ENCODE measurements at regions not wholly inside any gene's neighbourhood (a gene's known extent, or its start where the extent isn't known, plus 50 kb on each side); places are given as distances from the start of the nearest gene placed in this dataset.
A peak's percentile ranks its signal among the peaks of the same experiment; 100 is the strongest.

DNA sequence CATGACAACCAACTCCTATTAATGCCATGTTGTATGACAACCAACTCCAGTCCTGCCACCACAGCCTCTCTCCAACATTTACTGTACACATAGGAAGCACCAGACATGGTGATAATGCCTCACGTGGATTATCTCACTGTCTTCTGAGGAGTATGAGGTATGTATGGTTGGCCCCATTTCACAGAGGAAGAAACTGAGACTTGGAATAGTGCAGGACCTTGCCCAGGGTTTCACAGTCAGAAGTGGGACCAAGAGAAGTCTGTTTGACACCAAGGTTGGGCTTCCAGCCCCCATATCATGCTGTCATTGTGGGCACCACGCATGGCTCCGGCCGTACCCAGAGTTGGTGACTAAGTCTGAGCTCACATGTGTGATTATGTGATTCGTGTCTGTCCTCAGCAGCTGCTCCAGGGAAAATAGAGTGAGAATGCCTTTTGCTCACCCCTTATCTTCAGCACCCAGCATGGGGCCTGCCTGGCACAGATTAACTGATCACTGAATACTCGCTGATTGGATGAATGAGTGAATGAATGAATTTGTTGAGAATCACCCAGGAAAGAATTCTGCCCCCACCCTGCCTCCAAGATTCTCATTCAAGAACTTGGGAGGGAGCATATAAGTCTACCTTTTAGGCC lies 204.1 kb upstream of the NLRP1 start:
- peak; percentile 67 for DNase-seq

DNA sequence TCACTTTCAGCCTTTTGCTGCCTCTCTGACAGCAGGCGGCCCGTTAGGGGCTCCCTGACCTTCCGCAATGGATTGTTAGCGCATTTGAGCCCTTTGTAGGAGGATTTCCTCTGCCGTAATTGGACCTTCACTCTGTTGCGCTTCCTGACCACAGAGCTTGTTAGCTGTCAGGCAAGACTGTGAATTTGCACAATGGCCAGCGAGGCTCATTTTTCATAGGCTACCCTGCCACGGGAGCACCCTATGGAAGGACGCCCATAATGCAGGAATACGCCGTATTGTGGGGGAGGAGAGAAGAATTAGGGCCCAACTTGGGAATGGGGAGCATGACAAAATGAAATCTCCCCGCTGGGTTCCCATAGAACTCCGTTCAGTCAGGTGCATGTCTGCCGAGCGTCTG lies 205.2 kb upstream of the NLRP1 start:
- DNase-seq, result no peak

DNA sequence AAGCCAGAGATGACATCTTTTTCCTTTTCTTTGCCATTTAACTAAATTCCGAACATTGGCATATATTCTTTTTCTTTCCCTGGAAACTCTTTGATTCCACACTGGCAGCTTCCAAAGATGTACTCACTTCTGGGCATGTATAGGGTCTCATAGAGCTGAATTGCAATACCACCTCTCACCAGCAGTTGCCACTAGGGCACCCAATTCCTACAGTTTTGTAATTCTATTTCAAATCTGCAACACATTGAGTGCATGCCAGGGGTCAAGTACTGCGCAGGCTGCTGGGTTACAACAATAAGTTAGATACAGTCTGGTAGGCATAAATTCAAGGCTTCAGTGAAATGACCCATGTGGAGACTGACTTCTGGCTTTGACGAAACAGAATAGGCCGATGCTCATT lies 208.8 kb upstream of the NLRP1 start:
- DNase-seq, result no peak

DNA sequence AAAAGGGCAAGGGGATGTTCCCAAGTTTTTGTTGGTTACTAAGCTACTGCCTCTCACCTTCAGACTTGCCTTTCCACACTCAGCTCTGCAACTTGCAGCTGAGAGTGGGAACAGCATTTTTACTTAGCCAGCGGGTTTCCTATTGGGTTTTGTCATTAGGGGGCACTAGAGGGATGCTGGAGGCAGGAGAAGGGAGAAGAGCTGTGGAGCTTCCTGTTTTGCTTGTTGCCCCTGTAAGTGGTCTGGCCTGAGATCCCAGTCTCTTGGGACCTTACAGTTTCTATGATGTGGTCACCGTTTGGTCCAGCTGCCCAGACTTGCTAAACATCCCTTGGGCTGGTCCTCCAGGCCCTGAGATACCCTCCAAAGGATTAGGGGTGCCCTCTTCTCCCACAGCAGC lies 209.6 kb upstream of the NLRP1 start:
- no peak for DNase-seq

DNA sequence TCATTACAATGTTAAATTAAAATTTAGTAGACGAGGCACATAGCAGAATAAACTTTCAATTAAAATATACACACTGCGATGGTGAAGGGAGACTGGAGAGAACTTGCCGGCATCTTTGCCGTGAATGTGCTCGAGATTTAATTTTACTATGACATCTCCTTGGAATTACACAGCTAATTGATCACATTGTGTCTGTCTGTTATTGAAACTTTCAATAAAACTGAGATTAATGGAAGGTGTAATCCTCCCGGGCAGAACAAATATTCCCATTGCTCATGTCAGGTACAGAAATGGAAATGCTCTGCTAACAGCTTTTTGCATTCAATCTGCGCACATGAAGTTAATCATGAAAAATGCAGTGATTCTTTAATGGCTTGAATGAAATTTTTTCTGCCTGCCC lies 210.1 kb upstream of the NLRP1 start:
- DNase-seq, result no peak

DNA sequence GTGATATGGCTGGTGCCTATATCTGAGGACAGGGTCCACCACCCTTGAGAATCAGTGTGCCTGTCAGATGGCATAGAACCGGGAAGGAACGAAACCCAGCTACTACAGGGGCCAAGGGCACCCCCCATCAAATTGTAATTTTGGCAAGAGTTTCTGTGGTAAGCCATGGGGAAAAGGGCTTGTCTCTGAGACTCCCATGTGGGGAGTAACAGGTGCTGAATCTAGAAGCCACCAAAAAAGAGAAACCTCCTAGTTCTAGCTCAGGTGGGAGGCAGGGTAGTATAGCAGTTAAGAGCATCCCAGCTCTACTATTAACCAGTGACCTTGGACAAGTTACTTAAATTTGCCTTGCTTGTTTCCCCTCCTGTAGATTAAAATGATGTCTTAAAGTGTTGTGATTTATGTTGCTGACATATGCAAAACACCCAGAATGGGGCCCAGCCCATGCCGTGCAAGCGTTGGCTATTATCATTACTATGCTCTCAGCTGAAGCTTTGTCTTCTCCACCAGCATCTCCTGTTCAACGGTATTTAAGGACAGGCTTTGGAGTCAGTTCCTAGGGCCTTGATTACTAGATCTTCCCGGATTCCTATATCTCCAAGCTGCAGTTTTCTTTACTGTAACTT lies 210.7 kb upstream of the NLRP1 start:
- DNase-seq, result no peak

DNA sequence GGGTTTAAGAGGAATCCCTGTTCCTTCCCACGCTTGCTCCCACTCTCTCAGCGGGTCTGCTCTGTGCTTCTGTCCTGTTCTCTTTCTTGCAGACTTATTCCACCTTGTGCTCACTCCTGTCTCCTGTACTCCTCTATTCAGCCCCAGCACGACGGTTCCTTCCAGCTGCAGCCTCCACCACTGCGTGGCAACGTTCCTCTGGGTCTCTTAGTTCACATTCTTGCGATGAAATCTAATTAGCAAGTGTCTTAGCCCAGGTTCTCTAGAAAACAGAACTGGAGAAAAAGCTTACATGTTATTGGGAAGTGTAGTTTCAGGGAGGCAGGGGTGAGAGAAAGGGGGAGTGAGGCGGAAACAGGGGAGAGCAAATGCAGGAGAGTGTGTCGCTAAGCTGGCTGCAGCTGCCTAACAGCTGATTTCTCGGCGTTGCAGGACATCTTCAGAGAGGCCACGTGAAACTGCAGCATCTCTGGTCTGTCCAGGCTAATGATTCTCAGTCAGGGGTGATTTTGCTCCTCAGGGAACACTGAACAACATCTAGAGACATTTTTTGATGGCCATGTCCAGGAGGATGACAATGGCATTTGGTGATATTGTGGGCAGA lies 213.2 kb upstream of the NLRP1 start:
- no peak for DNase-seq

DNA sequence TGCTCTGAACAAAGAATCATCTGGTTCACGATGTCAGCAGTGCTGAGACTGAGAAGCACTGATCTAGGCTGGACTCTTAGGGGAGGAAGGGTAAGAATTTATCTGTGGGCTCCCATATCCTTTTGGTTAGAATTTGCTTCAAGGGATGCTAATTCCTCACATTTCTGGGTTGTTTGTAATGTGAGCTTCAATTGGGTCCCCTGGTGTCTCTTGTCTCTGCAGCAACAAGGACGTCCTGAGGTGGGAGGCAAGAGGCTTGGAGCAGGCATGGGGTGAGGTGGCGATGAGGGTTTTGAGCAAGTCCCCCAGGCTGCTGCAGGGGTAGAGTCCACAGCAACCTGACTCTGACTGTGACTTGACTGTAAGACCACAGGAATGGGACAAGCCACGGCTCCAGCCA lies 213.8 kb upstream of the NLRP1 start:
- DNase-seq, result no peak

DNA sequence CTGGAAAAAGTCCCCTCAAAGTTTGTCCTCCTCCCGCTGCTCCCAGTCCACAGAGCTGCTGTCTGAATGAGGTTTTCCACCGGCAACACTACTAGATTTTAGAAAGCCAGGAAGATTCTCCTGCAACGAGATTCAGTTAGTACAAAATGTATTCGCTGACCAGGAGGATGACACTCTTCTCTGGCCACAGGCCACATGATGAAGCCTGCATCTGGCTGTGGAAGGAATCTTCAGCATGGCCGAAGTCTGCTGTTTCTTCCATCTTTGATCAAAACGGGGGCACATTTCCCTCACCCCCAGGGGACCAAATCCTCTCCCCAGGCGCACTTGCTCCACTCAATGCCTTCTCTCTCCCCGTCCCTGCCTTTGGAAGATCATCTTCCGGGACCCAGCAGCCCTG lies 215.8 kb upstream of the NLRP1 start:
- no peak for DNase-seq

DNA sequence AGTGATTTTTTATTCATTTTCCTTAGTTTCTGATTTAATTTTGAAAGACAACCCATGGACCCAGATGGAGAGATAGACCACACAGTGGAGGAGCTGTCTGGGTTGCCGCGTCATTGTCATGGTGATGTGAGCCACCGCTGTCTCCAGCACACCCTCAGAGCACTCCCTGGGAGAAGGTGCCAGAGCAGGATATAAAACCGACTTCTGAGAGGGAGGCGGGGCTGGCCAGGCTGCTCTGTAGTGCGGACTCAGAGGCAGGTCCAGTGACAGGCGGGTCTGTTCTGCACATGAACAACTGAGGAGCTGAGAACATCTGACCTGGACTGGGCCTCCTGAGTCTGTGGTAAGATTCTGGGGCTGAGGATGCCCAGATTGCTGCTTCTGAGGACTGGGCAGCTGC lies 216.3 kb upstream of the NLRP1 start:
- no peak for DNase-seq

DNA sequence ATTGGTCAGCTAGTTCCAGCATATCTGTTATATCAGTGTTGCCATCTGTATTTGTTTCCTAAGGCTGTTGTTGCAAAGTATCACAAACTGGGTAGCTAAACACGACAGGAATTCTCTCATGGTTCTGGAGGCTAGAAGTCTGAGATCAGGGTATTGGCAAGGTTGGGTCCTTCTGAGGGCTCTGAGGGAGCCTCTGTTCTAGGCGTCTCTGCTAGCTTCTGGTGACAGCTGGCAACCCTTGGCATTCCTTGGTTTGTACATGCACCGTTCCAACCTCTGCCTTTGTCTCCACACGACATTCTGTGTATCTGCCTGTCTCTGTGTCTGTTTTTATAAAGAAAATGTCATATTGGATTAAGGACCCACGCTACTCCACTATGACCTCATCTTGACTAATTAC lies 219.9 kb upstream of the NLRP1 start:
- no peak for DNase-seq

DNA sequence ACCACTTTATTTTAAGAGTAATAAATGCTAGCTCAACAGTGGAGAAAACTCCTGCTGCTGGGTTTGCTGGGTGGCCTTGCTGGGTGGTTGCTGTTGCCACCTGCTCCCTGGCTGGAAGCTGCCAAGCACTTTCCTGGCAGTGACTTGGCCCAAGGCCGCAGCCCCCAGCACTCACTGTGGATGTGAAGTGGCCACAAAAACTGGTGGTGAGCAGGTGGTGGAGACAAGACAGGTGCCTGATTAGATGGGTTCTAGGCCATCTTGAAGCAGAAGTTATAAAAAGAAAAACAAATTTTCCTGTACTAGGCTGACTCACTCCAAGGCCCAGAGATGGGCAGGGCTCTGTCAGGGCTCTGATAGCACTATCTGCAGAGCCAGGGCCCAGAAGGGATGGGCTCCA lies 224.7 kb upstream of the NLRP1 start:
- no peak for DNase-seq

DNA sequence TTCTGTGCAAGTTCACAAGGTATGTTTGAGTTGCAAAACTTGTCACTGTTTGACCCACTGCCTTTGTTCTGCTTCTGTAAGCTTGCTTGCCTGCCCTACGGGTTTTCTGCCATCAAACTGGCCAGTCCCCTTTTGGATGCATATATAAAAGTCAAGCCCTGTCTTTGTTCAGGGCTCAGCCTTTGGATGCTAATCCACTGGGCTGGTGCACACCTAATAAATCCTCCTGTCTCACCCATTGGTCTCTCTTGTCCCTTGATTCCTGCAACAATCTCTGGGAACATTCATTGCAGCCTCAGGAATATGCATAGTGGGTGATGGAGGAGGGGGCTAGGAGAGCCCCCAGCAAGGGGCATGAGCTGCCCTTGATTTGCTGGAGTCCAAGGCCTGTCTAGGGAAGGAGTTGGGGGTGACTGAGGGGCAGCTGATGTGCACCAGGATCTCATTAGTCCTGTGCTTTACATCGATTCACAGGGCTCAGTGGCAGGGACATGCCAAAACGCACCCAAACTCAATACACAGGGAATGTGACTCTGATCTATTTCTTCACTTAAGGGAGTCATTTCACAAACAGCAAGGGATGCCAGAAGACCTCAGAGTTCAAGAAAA lies 225.4 kb upstream of the NLRP1 start:
- no peak for DNase-seq

DNA sequence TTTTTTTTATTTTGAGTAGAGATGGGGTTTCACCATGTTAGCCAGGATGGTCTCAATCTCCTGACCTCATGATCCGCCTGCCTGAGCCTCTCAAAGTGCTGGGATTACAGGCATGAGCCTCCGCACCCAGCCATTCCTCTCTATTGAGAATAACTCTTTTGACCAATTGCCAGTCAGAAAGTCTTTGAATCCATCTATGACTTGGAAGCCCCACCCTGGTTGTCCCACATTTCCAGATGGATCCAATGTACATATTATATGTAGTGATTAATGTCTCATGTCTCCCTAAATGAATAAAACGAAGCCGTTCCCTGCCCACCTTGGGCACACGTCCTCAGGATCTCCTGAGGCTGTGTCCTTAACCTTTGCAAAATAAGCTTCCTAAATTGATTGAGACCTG lies 228.3 kb upstream of the NLRP1 start:
- no peak for DNase-seq

DNA sequence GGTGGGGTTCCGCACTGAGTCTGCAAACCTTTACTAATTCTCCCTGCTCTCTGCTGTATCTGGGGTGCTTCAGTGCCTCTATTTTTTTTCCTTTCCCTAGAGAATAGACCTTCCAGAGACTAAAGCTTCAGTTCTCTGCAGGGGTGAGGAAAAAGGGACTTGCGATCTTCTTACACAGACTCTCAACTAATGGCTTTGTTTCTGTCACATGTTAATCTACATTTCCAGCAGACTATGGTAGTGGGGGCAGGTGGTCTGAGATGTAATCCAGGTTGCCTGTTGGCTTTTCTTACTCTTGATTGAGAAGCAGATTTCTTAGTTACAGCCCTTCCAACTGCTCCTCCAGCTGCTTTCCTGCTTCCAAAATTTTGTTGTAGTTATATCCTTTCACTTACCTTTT lies 229.0 kb upstream of the NLRP1 start:
- no peak for DNase-seq

DNA sequence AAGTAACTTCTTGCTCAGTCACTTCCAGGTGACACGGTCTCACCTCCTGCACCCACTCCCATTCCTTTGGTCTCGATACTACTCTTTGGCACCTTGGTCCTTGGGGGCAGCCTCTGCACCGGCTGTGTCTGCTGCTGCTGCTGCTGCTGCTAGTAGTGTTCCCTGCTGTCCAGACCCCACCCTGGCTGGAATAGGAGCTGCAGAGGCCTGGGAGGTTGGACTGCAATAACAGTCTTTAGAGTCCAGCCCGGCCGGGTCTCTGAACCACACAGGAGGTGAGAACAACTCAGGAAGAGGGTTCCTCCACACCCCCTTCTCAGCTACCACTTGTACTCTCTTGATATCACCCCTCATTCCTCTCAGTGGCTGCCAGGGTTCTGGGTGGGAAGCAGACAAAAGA lies 231.1 kb upstream of the NLRP1 start:
- no peak for DNase-seq

DNA sequence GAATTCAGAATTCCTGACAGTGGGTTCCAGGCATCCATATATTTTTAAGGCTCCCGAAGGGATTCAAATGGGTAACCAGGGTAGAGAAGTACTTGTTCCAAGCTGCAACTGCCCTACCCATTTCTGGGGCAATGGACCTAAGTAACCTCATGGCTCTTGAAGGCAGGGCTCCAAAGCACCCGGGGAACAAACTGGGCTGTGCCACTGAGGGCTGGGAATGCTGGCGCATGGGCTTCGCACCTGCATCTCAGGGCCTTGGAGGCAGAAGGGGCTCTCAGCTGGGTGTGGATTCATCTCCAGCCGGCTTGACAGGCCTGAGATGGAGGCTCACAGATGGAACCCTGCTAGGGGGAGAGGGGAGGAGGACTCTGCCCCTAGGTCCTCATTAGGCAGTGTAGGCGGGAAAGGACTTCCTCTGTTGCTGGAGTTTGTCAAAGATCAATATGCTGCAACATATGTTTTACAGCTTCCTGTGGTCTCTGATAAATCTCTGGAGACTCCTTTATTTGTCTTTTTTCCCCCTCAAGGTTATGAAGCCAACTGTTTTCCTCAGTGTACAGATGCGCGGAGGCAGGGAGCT lies 232.3 kb upstream of the NLRP1 start:
- no peak for DNase-seq

DNA sequence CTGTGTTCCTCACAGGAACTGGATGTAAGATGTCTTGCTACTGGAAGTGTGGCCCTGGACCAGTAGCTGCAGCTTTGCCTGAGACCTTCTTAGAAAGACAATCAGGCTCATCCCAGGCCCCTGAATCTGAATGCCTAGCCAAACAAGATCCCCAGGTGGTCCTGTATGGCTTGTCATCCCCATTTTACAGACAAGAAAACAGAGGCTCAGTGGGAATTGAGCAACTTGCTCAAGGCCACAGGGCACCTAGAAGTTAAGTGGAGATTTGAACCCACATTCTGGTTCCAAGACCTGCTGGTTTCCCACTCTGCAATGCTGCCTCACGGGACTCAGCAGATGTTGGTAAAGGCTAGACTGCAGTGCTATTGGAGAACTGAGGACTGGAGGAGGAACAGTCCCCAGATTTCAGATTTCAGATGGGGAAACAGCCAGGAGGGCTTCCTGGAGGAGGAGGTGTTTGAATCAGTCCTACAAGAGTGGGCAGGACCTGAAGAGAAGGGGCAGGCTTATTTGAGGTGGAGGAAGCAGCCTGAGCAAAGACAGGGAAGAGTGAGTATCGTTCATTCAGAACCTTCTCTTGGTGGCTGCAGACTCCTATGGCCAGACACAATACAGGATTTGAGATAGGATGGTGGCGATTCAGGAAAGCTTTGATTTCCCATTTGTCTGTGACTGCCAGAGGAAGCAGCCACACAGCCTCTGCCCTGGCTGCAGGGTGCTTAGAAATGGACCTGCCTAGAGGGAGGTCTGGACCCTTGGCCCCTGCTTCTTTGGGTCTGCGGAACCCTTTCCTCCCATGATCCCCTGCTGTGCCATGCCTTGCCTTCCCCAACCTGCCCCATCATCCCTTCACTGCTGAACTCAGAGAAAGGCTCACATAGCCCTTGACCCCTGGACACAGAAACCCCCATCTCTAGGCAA lies 233.4 kb upstream of the NLRP1 start:
- DNase-seq, result no peak

DNA sequence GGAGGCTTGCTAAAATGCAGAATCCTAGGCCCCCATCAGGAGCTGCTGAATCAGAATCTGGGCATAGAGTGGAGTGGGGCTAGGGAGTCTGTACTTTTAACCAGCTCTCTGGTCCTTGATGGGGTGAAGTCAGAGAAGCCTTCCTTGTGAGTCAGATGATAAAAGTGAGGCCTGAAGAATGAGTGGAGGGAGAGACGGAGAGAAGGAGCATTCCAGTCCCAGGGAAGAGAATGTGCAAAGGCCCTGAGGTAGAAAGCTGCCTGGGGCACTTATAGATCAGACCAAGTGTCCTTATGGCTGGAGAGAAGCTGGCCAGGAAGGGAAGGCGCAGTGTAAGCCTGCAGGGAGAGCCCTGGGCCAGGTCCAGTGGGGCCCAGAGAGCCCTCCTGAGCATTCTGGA lies 235.1 kb upstream of the NLRP1 start:
- DNase-seq, result no peak

DNA sequence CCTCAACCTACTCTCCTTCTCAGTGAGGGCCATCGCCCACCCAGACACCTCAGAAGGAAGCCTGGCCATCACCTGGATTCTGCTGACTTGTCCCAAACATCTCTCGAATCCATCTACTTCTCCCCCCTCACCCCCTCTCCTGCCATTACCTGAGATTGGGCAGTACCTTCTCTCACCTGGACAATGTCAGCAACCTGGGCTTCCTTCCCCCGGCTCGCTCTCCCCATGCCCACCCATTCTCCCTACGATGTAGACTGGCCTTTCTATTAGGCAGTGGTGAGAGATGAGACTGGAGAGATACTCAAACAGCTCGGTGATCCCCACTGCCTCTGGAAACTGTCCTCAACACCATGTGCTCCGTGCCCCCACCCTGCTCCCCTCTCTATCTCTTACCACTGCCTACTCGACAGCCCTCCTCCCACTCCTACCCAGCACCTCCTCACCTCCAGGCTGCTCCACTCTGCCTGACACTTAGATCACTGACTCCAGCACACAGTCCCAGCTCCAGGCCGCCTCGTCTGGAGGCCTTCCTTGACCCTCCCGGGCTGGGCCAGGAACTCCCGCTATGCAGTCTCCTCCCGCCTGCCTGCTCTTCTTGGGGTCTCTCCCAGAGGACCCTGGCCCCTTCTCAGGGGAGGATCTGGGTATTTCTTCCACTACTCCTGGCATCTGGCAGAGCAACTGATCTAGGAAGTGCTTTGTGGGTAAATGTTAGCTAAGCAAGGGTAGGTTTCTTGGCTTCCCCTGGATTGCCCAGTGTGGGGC lies 235.8 kb upstream of the NLRP1 start:
- DNase-seq, result no peak

DNA sequence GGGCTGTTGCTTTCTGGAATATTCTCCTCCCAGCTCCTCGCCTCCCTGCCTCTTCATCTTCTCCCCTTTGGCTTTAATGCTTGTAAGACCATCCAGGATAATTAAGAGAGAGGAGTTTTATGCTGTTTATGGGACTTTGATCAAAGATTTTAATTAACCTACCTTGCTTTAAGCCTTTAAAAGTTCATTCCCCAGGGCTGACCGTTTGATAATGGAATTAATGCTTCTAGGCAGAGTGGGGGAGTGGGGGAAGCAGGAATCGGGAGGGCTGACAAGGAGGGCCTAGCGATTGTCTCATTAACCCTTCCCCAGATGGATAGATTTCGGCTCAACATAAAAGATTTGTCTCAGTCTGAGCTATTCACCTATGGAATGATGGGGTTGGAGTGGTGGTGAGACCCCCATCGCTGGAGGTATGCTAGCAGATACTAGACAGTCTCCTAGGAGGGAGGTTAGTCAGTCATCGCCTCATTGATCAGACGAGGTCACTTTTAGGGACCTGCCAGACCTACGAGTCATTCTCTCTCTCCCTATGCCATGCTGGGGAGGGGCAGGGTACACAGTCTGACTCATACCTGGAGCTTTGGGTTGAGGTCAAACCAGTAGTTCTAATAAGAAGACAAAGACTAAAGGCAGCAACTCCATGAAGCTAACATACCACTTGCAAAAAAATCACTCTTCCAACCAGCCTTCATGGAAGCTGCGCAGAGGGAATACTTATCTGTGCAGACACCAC lies 236.6 kb upstream of the NLRP1 start:
- DNase-seq, result peak; percentile 7

Measured in HCEC 1CT (cell line).